ENCODE measurements at regions not wholly inside any gene's neighbourhood (a gene's known extent, or its start where the extent isn't known, plus 50 kb on each side); places are given as distances from the start of the nearest gene placed in this dataset.

DNA sequence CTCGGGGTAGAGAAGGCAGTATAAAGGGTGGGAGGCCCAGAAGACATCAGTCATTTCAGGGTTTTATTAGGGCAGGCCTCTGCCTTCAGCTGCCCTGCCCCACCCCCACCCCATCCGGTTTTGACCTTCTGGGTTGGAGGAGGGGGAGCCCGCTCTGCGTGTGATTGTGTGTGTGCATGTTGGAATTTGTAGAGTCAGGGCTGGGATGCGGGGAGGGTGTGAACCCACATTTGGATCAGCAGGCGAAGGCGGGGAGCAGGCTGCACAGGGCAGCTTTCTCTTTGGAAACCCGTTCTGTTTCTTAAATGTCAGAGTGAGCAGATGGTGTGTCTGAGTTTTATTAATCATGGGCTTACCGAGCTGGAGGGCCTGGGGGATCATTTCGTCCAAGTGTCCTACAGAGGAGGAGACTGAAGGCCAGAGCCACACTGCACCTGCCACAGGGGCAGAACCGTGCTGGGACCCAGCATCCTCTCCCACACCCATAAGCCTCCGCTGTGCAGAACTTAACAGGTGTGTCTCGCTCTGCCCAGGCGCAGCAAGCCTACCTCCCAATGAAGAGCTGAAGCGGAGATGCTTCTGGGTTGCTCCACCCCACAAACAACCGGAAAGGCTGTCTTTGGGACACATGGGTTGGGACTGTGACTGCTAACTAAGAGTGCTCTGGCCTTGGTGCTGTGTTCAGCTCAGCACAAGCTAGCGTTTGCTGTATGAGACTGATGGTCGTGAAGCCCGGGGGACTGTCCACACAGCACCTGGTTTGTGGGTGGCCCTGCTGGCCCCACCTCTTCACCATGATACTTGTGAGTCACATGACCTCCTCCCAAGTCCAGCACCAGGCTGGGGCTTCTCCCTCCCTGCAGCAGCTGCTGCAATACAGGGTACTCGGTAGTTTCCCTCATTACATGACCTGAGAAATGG, 70.9 kb upstream of the GSE1 start:
- TF ChIP-seq POLR2A (IDR thresholded peaks at IDR 0.05; ENCODE audit: low read depth, low read length) (no peak), PAX5 (IDR thresholded peaks at IDR 0.05; ENCODE audit: insufficient read depth, low read length, severe bottlenecking) (no peak), SPI1 (IDR thresholded peaks at IDR 0.05; ENCODE audit: low read depth, low read length) (no peak), POLR2AphosphoS5 (IDR thresholded peaks at IDR 0.05; ENCODE audit: low read depth, low read length) (no peak)

Measured in GM12891 (cell line).